Left colon (tissue), 2 donors: ENCODE measurements at regions not wholly inside any gene's neighbourhood (a gene's known extent, or its start where the extent isn't known, plus 50 kb on each side); places are given as distances from the start of the nearest gene placed in this dataset.

Experiments used
- ATAC-seq: fragments of 200-7000 bp; cut with Tn5 transposase; one replicate; pipeline ENCODE4 v1.9.1; 2020; ENCODE audit warnings: mild to moderate bottlenecking, moderate library complexity
- DNase-seq, 2 donors: peaks; one replicate each; pipeline ENCODE4 v3.0.0-alpha.2; 2020
- intact Hi-C, 2 donors: fragments of 100-400 bp; cut with DNase I in 1 of 2; cut with micrococcal nuclease in 1 of 2; formaldehyde crosslinking; loops; one replicate each; pipeline versions ENCODE4 v1.11.2 to v1.14.0; 2022; cut with DNase I, micrococcal nuclease
- donor health status: DM: no; HTN: no; CAD: no.
- donor health status: DM: yes; HTN: yes; CAD: no.

GRCh38 chr13:103371271-103371670 is 305.1 kb upstream of the SLC10A2 start:
- DNase-seq, result no peak
- ATAC-seq, result no peak
- intact Hi-C loops, result no loop called here

- ATAC-seq, result no peak
- intact Hi-C loops, result no loop called here
- no peak for DNase-seq
These were observed 304.6 kb upstream of the SLC10A2 start for GRCh38 chr13:103370790-103371189.

GRCh38 chr13:103358255-103358932 is 292.2 kb upstream of the SLC10A2 start:
- ATAC-seq (peak; percentile 92), DNase-seq (no peak)
- intact Hi-C loops, result no loop called here

GRCh38 chr13:103356226-103356864 is 290.1 kb upstream of the SLC10A2 start:
- peak; percentile 69 for ATAC-seq
- no peak for DNase-seq
- intact Hi-C loops, result no loop called here

GRCh38 chr13:103354171-103354570 is 288.0 kb upstream of the SLC10A2 start:
- no peak for DNase-seq
- intact Hi-C loops, result no loop called here
- ATAC-seq, result no peak

GRCh38 chr13:103351035-103351828 is 285.0 kb upstream of the SLC10A2 start:
- DNase-seq (no peak), ATAC-seq (peak; percentile 44)
- intact Hi-C loops, result no loop called here

- intact Hi-C loops, result no loop called here
- DNase-seq (no peak), ATAC-seq (no peak)
These were observed 283.9 kb upstream of the SLC10A2 start for GRCh38 chr13:103350147-103350546.

GRCh38 chr13:103349211-103349980 is 283.2 kb upstream of the SLC10A2 start:
- no peak for DNase-seq
- intact Hi-C loops, result no loop called here

GRCh38 chr13:103335241-103335640 is 269.0 kb upstream of the SLC10A2 start:
- DNase-seq (no peak), ATAC-seq (no peak)
- intact Hi-C loops, result no loop called here

More at GRCh38 chr13:103349211-103349980, 283.2 kb upstream of the SLC10A2 start:
- no peak for ATAC-seq

- no peak for ATAC-seq
- no peak for DNase-seq
- intact Hi-C loops, result no loop called here
These were observed 265.7 kb upstream of the SLC10A2 start for GRCh38 chr13:103331924-103332323.

GRCh38 chr13:103328899-103329298 is 262.7 kb upstream of the SLC10A2 start:
- intact Hi-C loops, result no loop called here
- DNase-seq (no peak), ATAC-seq (no peak)

GRCh38 chr13:103326326-103326725 is 260.1 kb upstream of the SLC10A2 start:
- ATAC-seq (no peak), DNase-seq (no peak)
- intact Hi-C loops, result no loop called here

GRCh38 chr13:103325672-103326071 is 259.5 kb upstream of the SLC10A2 start:
- DNase-seq (no peak), ATAC-seq (no peak)
- intact Hi-C loops, result no loop called here

- ATAC-seq, result no peak
- intact Hi-C loops, result no loop called here
- DNase-seq, result no peak
These were observed 258.4 kb upstream of the SLC10A2 start for GRCh38 chr13:103324641-103325040.

- intact Hi-C loops, result no loop called here
These were observed 249.5 kb upstream of the SLC10A2 start for GRCh38 chr13:103315711-103316110.

GRCh38 chr13:103312467-103312866 is 246.2 kb upstream of the SLC10A2 start:
- DNase-seq (no peak), ATAC-seq (no peak)
- intact Hi-C loops, result no loop called here

More at GRCh38 chr13:103315711-103316110, 249.5 kb upstream of the SLC10A2 start:
- DNase-seq, result no peak
- no peak for ATAC-seq

- DNase-seq (no peak), ATAC-seq (no peak)
- intact Hi-C loops, result no loop called here
These were observed 242.4 kb upstream of the SLC10A2 start for GRCh38 chr13:103308667-103309066.

GRCh38 chr13:103306163-103306562 is 239.9 kb upstream of the SLC10A2 start:
- intact Hi-C loops, result no loop called here
- ATAC-seq (no peak), DNase-seq (no peak)

- intact Hi-C loops, result no loop called here
- ATAC-seq, result no peak
- no peak for DNase-seq
These were observed 236.9 kb upstream of the SLC10A2 start for GRCh38 chr13:103303078-103303651.
